Stimulated activated CD4-positive, alpha-beta T cell treated with anti-CD3 and anti-CD28 coated beads, Interleukin-2, amount 100 ng/mL, for 24 hours (primary cell): ENCODE measurements at regions not wholly inside any gene's neighbourhood (a gene's known extent, or its start where the extent isn't known, plus 50 kb on each side); places are given as distances from the start of the nearest gene placed in this dataset.
"Not testable (repeated sequence)": the region's sequence is repeated elsewhere in the genome, so short reads cannot be mapped to it uniquely, and the experiment has no call there.

Experiments
- DNase-seq, 2 donors: peaks; one replicate each; pipeline ENCODE4 v3.0.0-alpha.2; 2020

- DNase-seq = no peak
Measured at GRCh38 chrY:16715278-16715677, 1164.7 kb downstream of the CDY2B start.

- no peak for DNase-seq
Measured at GRCh38 chrY:16673102-16673787, 1206.8 kb downstream of the CDY2B start.

GRCh38 chrY:16668402-16668801, 1211.6 kb downstream of the CDY2B start:
- DNase-seq = no peak

GRCh38 chrY:16662741-16663140, 1217.3 kb downstream of the CDY2B start:
- DNase-seq = no peak

- no peak for DNase-seq
Measured at GRCh38 chrY:16659340-16659739, 1220.7 kb downstream of the CDY2B start.

- no peak for DNase-seq
Measured at GRCh38 chrY:16653971-16654370, 1226.0 kb downstream of the CDY2B start.

GRCh38 chrY:16645991-16646390, 1234.0 kb downstream of the CDY2B start:
- DNase-seq = no peak

GRCh38 chrY:16645449-16645848, 1234.6 kb downstream of the CDY2B start:
- DNase-seq = no peak

GRCh38 chrY:16644270-16644800, 1235.7 kb downstream of the CDY2B start:
- DNase-seq = no peak

GRCh38 chrY:16639777-16640176, 1240.2 kb downstream of the CDY2B start:
- DNase-seq = no peak

GRCh38 chrY:16638743-16639142, 1241.3 kb downstream of the CDY2B start:
- not testable (repeated sequence) for DNase-seq

GRCh38 chrY:16636254-16636653, 1243.8 kb downstream of the CDY2B start:
- no peak for DNase-seq

- no peak for DNase-seq
Measured at GRCh38 chrY:16629146-16629545, 1250.9 kb downstream of the CDY2B start.

GRCh38 chrY:16627122-16627521, 1252.9 kb downstream of the CDY2B start:
- no peak for DNase-seq

- no peak for DNase-seq
Measured at GRCh38 chrY:16616201-16616975, 1263.6 kb downstream of the CDY2B start.

GRCh38 chrY:16608679-16609078, 1271.3 kb downstream of the CDY2B start:
- no peak for DNase-seq

GRCh38 chrY:16602146-16602545, 1277.9 kb downstream of the CDY2B start:
- no peak for DNase-seq

GRCh38 chrY:16601626-16602025, 1278.4 kb downstream of the CDY2B start:
- no peak for DNase-seq

- DNase-seq = no peak
Measured at GRCh38 chrY:16572061-16572460, 1308.0 kb downstream of the CDY2B start.

- peak in 1 of 2 donors; percentile 2 for DNase-seq
Measured at GRCh38 chrY:16562491-16562890, 1317.5 kb downstream of the CDY2B start.

- no peak for DNase-seq
Measured at GRCh38 chrY:16522021-16522420, 1358.0 kb downstream of the CDY2B start.

GRCh38 chrY:16502733-16503214, 1377.2 kb downstream of the CDY2B start:
- DNase-seq = no peak

GRCh38 chrY:16490706-16491105, 1389.3 kb downstream of the CDY2B start:
- DNase-seq = no peak

GRCh38 chrY:16486696-16487215, 1393.3 kb downstream of the CDY2B start:
- no peak for DNase-seq
